ENCODE measurements at regions not wholly inside any gene's neighbourhood (a gene's known extent, or its start where the extent isn't known, plus 50 kb on each side); places are given as distances from the start of the nearest gene placed in this dataset.

DNA sequence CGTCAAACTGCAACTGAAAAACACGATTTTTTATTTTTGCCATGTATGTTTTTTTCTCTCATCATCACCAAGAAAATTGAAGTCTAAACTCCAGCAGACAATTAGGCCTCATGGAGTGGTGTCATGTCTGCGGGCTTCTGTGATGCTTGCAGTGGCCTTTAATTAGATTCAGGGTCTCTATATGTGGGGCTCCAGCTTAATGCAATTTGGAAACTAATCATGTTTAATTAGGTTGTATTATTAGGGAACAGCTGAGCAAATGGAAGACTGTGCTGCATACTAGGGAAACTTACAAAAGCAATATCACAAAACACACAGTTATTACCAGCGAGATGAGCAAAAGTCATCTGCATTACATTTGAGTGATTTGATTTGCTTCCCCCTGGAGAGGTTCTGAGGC is 132.9 kb upstream of the PMEPA1 start:
- TF ChIP-seq, protein P1, sequence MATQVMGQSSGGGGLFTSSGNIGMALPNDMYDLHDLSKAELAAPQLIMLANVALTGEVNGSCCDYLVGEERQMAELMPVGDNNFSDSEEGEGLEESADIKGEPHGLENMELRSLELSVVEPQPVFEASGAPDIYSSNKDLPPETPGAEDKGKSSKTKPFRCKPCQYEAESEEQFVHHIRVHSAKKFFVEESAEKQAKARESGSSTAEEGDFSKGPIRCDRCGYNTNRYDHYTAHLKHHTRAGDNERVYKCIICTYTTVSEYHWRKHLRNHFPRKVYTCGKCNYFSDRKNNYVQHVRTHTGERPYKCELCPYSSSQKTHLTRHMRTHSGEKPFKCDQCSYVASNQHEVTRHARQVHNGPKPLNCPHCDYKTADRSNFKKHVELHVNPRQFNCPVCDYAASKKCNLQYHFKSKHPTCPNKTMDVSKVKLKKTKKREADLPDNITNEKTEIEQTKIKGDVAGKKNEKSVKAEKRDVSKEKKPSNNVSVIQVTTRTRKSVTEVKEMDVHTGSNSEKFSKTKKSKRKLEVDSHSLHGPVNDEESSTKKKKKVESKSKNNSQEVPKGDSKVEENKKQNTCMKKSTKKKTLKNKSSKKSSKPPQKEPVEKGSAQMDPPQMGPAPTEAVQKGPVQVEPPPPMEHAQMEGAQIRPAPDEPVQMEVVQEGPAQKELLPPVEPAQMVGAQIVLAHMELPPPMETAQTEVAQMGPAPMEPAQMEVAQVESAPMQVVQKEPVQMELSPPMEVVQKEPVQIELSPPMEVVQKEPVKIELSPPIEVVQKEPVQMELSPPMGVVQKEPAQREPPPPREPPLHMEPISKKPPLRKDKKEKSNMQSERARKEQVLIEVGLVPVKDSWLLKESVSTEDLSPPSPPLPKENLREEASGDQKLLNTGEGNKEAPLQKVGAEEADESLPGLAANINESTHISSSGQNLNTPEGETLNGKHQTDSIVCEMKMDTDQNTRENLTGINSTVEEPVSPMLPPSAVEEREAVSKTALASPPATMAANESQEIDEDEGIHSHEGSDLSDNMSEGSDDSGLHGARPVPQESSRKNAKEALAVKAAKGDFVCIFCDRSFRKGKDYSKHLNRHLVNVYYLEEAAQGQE (IDR thresholded peaks at IDR 0.05; ENCODE audit: insufficient read depth in 1 of 2, low read depth in 2 of 2, low read length in 2 of 2), result no peak
- no peak for TF ChIP-seq POLR2AphosphoS5 (IDR thresholded peaks at IDR 0.05; ENCODE audit: low read depth, low read length)
- no peak for TF ChIP-seq SIN3A (IDR thresholded peaks at IDR 0.05; ENCODE audit: borderline replicate concordance, insufficient read depth, low read length)
- TF ChIP-seq FOXP2 (optimal IDR thresholded peaks at IDR 0.05; ENCODE audit: borderline replicate concordance, extremely low read depth, extremely low read length, insufficient read depth), result no peak
- no peak for TF ChIP-seq TAF1 (IDR thresholded peaks at IDR 0.05; ENCODE audit: borderline replicate concordance, insufficient read depth, low read length)

DNA sequence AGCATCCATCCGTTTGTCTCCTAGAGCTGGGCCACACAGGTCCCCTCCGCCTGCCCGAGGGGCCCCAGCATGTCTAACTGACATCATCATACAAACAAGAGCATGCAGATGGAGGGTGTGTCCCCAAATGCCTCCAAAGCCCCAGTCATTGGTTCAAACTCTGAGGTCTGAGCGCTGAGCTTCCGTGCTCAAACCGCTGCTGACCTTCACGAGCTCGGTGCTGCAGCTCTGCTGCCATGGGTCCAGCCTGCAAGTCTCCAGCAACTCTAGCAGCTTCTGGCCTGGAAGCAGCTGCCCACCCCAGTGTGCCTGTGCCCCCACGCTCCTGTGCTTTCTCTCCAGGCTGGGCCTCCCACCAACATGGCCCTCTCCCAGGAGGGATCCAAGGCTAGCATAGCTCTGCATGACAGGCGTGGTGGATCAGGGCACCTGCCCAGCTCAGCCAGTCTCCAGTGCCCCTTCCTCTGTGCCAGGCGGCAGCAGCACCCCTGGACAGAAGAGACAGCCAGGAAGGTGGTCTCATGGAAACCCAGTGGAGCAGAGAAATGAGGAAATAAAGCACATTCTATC is 131.6 kb upstream of the PMEPA1 start:
- TF ChIP-seq, protein P1 (IDR thresholded peaks at IDR 0.05; ENCODE audit: insufficient read depth in 1 of 2, low read depth in 2 of 2, low read length in 2 of 2), result no peak
- no peak for TF ChIP-seq SIN3A (IDR thresholded peaks at IDR 0.05; ENCODE audit: borderline replicate concordance, insufficient read depth, low read length)
- no peak for TF ChIP-seq FOXP2 (optimal IDR thresholded peaks at IDR 0.05; ENCODE audit: borderline replicate concordance, extremely low read depth, extremely low read length, insufficient read depth)
- no peak for TF ChIP-seq TAF1 (IDR thresholded peaks at IDR 0.05; ENCODE audit: borderline replicate concordance, insufficient read depth, low read length)
- no peak for TF ChIP-seq POLR2AphosphoS5 (IDR thresholded peaks at IDR 0.05; ENCODE audit: low read depth, low read length)

DNA sequence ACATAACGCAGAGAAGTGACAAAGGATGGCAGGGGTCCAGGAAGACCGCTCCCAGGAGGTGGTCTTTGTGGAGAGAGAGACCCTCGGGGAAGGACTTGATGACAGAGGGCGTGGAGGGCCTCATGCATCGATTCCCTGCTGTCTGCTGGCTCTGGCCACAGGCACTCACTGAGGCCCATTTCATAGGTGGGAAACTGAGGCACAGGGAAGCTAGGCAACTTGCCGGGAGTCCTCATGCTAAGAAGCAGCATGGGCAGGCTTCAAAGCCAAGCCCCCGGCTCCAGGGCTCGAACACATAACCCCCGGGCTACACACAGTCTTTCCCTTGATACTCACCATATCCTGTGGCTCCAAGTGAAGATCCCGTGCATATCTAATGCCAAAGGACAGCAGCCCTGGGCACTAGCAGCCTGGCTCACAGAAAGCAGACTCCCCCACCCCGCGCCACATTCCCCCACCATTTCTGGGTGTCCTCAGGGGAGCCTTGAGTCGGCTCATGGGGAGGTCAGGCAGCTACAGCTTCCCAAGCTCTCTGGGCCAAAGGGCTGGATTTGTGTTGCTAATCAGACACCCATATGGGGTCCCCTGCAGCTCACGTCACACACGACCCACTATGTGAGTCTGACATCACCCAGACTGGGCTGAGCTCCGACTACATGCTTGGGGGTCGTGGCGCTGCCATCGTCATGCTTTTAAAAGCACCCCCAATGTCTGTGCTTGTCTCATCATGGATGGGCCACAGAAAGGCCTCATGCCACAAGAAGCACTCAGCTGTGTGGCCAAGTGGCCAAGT is 130.9 kb upstream of the PMEPA1 start:
- TF ChIP-seq POLR2AphosphoS5 (IDR thresholded peaks at IDR 0.05; ENCODE audit: low read depth, low read length), result no peak
- no peak for TF ChIP-seq FOXP2 (optimal IDR thresholded peaks at IDR 0.05; ENCODE audit: borderline replicate concordance, extremely low read depth, extremely low read length, insufficient read depth)
- TF ChIP-seq TAF1 (IDR thresholded peaks at IDR 0.05; ENCODE audit: borderline replicate concordance, insufficient read depth, low read length), result no peak
- TF ChIP-seq, protein P1 (IDR thresholded peaks at IDR 0.05; ENCODE audit: insufficient read depth in 1 of 2, low read depth in 2 of 2, low read length in 2 of 2), result no peak
- no peak for TF ChIP-seq SIN3A (IDR thresholded peaks at IDR 0.05; ENCODE audit: borderline replicate concordance, insufficient read depth, low read length)

DNA sequence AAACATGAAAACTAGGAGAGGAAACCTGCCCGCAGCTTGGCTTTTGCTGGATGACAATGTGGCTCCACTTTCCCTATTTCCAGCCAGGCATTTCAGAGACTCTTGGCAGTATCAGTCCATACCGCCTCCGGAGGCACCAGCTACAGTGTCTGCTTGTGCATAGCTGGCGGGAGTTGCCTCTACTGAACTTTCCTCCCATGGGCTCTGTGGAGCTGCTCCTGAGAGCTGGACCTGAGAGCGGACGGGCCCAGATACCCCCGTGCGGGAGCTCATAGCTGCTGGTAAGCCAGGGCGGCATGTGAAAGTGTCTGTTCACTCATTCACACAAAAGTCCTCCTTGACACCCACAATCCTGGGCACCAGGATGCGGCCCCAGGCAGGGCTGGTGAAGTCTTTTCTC is 130.3 kb upstream of the PMEPA1 start:
- TF ChIP-seq, protein P1 (IDR thresholded peaks at IDR 0.05; ENCODE audit: insufficient read depth in 1 of 2, low read depth in 2 of 2, low read length in 2 of 2), result no peak
- TF ChIP-seq FOXP2 (optimal IDR thresholded peaks at IDR 0.05; ENCODE audit: borderline replicate concordance, extremely low read depth, extremely low read length, insufficient read depth), result no peak
- TF ChIP-seq TAF1 (IDR thresholded peaks at IDR 0.05; ENCODE audit: borderline replicate concordance, insufficient read depth, low read length), result no peak
- TF ChIP-seq POLR2AphosphoS5 (IDR thresholded peaks at IDR 0.05; ENCODE audit: low read depth, low read length), result no peak
- no peak for TF ChIP-seq SIN3A (IDR thresholded peaks at IDR 0.05; ENCODE audit: borderline replicate concordance, insufficient read depth, low read length)
